ENCODE measurements at regions not wholly inside any gene's neighbourhood (a gene's known extent, or its start where the extent isn't known, plus 50 kb on each side); places are given as distances from the start of the nearest gene placed in this dataset.

- ATAC-seq: no peak
- peak; percentile 7 for DNase-seq (ENCODE audit: low spot score)
- TF ChIP-seq PRRX2 (CRISPR knock-in tag; IDR thresholded peaks at IDR 0.05) (no peak), NR2C2 (CRISPR knock-in tag; IDR thresholded peaks at IDR 0.05) (no peak), ZBTB21 (CRISPR knock-in tag; IDR thresholded peaks at IDR 0.05; ENCODE audit: borderline replicate concordance) (no peak), ATF1 (CRISPR knock-in tag; IDR thresholded peaks at IDR 0.05) (no peak), ZNF138 (CRISPR knock-in tag; conservative IDR thresholded peaks at IDR 0.05) (no peak), E2F4 (CRISPR knock-in tag; IDR thresholded peaks at IDR 0.05; ENCODE audit: borderline replicate concordance, low read depth) (0 out of 2 replicates have a peak, but pooled peaks have one; percentile 34), MAX (CRISPR knock-in tag; IDR thresholded peaks at IDR 0.05) (no peak), JUN (CRISPR knock-in tag; IDR thresholded peaks at IDR 0.05) (no peak)
- ChIA-PET CTCF (interaction anchor here (1.2 to 1.3 kb wide), 2 partner anchors 129 to 262 kb away, joined by 4 read pairs; no protein-coding TSS in a partner anchor), POLR2A (no interaction called here)
- no peaks in the 10 kb centered on the region for H3K9me3 Mint-ChIP-seq
- no peak overlapping the region for H3K4me3 Mint-ChIP-seq
- no peaks in the 10 kb centered on the region for H3K27me3 Mint-ChIP-seq (ENCODE audit: low read depth)
- H3K36me3 Mint-ChIP-seq: no peaks in the 10 kb centered on the region
- no peak overlapping the region for H3K27ac Mint-ChIP-seq
- H3K4me1 Mint-ChIP-seq: 0 out of 2 replicates have a peak, but pooled peaks cover 3% of the 10 kb centered on the region
These were observed 197.6 kb downstream of the DLL1 start for GRCh38 chr6:170093276-170093657.

- TF ChIP-seq ZSCAN18 (CRISPR knock-in tag; IDR thresholded peaks at IDR 0.05): no peak
- TF ChIP-seq RORB (CRISPR knock-in tag; IDR thresholded peaks at IDR 0.05): no peak
- no peak for TF ChIP-seq KAT7 (CRISPR knock-in tag; IDR thresholded peaks at IDR 0.05; ENCODE audit: borderline replicate concordance)
- TF ChIP-seq ELF4 (CRISPR knock-in tag; IDR thresholded peaks at IDR 0.05; ENCODE audit: low read depth): no peak
- TF ChIP-seq ZBTB43 (CRISPR knock-in tag; IDR thresholded peaks at IDR 0.05): no peak
- TF ChIP-seq PREB (CRISPR knock-in tag; IDR thresholded peaks at IDR 0.05; ENCODE audit: borderline replicate concordance): no peak
- no peak for TF ChIP-seq AFF4 (CRISPR knock-in tag; IDR thresholded peaks at IDR 0.05; ENCODE audit: borderline replicate concordance)
- TF ChIP-seq ATF6 (CRISPR knock-in tag; IDR thresholded peaks at IDR 0.05): no peak
- no peak for TF ChIP-seq ATF2 (CRISPR knock-in tag; IDR thresholded peaks at IDR 0.05; ENCODE audit: borderline replicate concordance, low read depth)
- TF ChIP-seq ZNF263 (CRISPR knock-in tag; IDR thresholded peaks at IDR 0.05; ENCODE audit: low read depth): no peak
- TF ChIP-seq ZMAT4 (CRISPR knock-in tag; IDR thresholded peaks at IDR 0.05): no peak
- TF ChIP-seq JUN (CRISPR knock-in tag; IDR thresholded peaks at IDR 0.05): no peak
- no peak for TF ChIP-seq ZNF232 (CRISPR knock-in tag; IDR thresholded peaks at IDR 0.05)
- TF ChIP-seq MLX (CRISPR knock-in tag; IDR thresholded peaks at IDR 0.05): no peak
- Mint-ChIP-seq H3K4me3 (no peak overlapping the region), H3K36me3 (no peaks in the 10 kb centered on the region), H3K27me3 (ENCODE audit: low read depth) (no peaks in the 10 kb centered on the region), H3K27ac (no peak overlapping the region), H3K9me3 (no peaks in the 10 kb centered on the region), H3K4me1 (0 out of 2 replicates have a peak, but pooled peaks cover 3% of the 10 kb centered on the region)
- ATAC-seq (no peak), DNase-seq (ENCODE audit: low spot score) (no peak)
- CTCF ChIA-PET: interaction anchor here (1.2 to 1.3 kb wide), 2 partner anchors 129 to 262 kb away, joined by 4 read pairs; no protein-coding TSS in a partner anchor
- POLR2A ChIA-PET: no interaction called here
These were observed 198.1 kb downstream of the DLL1 start for GRCh38 chr6:170092826-170093225.

Measured in WTC11 (cell line).